ENCODE measurements at regions not wholly inside any gene's neighbourhood (a gene's known extent, or its start where the extent isn't known, plus 50 kb on each side); places are given as distances from the start of the nearest gene placed in this dataset.

GRCh38 chr3:162487138-162487537, 990.5 kb downstream of the OTOL1 start:
- DNase-seq = no peak

- DNase-seq = no peak
Measured at GRCh38 chr3:162489853-162490252, 993.2 kb downstream of the OTOL1 start.

GRCh38 chr3:162491952-162492351, 995.3 kb downstream of the OTOL1 start:
- DNase-seq = no peak

GRCh38 chr3:162492446-162493081, 996.0 kb downstream of the OTOL1 start:
- no peak for DNase-seq

- no peak for DNase-seq
Measured at GRCh38 chr3:162498626-162499025, 1002.0 kb downstream of the OTOL1 start.

- no peak for DNase-seq
Measured at GRCh38 chr3:162507397-162507796, 1010.8 kb downstream of the OTOL1 start.

GRCh38 chr3:162512488-162512887, 1015.9 kb downstream of the OTOL1 start:
- DNase-seq = no peak

GRCh38 chr3:162517110-162517509, 1020.5 kb downstream of the OTOL1 start:
- no peak for DNase-seq

GRCh38 chr3:162521669-162522068, 1025.1 kb downstream of the OTOL1 start:
- no peak for DNase-seq

- no peak for DNase-seq
Measured at GRCh38 chr3:162525066-162525742, 1028.6 kb downstream of the OTOL1 start.

GRCh38 chr3:162525771-162526170, 1029.2 kb downstream of the OTOL1 start:
- no peak for DNase-seq

- DNase-seq = no peak
Measured at GRCh38 chr3:162534431-162534830, 1037.8 kb downstream of the OTOL1 start.

GRCh38 chr3:162538491-162538890, 1041.9 kb downstream of the OTOL1 start:
- DNase-seq = no peak

GRCh38 chr3:162538906-162539305, 1042.3 kb downstream of the OTOL1 start:
- DNase-seq = no peak

- no peak for DNase-seq
Measured at GRCh38 chr3:162540421-162540820, 1043.8 kb downstream of the OTOL1 start.

GRCh38 chr3:162541923-162542322, 1045.3 kb downstream of the OTOL1 start:
- DNase-seq = no peak

GRCh38 chr3:162544246-162544645, 1047.6 kb downstream of the OTOL1 start:
- DNase-seq = no peak

- DNase-seq = no peak
Measured at GRCh38 chr3:162546910-162547309, 1050.3 kb downstream of the OTOL1 start.

- no peak for DNase-seq
Measured at GRCh38 chr3:162547321-162547720, 1050.7 kb downstream of the OTOL1 start.

- DNase-seq = no peak
Measured at GRCh38 chr3:162555761-162556160, 1059.2 kb downstream of the OTOL1 start.

GRCh38 chr3:162558016-162558415, 1061.4 kb downstream of the OTOL1 start:
- no peak for DNase-seq

- no peak for DNase-seq
Measured at GRCh38 chr3:162568706-162569105, 1072.1 kb downstream of the OTOL1 start.

- no peak for DNase-seq
Measured at GRCh38 chr3:162569314-162569713, 1072.7 kb downstream of the OTOL1 start.

- DNase-seq = no peak
Measured at GRCh38 chr3:162584986-162585385, 1088.4 kb downstream of the OTOL1 start.

GRCh38 chr3:162586591-162586990, 1090.0 kb downstream of the OTOL1 start:
- DNase-seq = no peak

All from DMS79 (cell line).